HFFc6 (cell line): ENCODE measurements at regions not wholly inside any gene's neighbourhood (a gene's known extent, or its start where the extent isn't known, plus 50 kb on each side); places are given as distances from the start of the nearest gene placed in this dataset.

Experiments
- DNase-seq: peaks from one replicate; pipeline ENCODE4 v3.0.0-alpha.2; 2018
- H3K27ac Mint-ChIP-seq: 2 replicates; pipeline ENCODE4 v1.8.0; 2020; ENCODE audit warnings: mild to moderate bottlenecking, mixed read lengths
- H3K27me3 Mint-ChIP-seq: 2 replicates; pipeline ENCODE4 v1.8.0; 2021; ENCODE audit warnings: mild to moderate bottlenecking, moderate library complexity, mixed read lengths; ENCODE audit not compliant: insufficient read depth
- H3K36me3 Mint-ChIP-seq: 2 replicates; pipeline ENCODE4 v1.8.0; 2021; ENCODE audit warnings: low read depth, mixed read lengths
- H3K4me1 Mint-ChIP-seq: 2 replicates; pipeline ENCODE4 v1.8.0; 2020; ENCODE audit warnings: low read depth, mixed read lengths
- H3K4me3 Mint-ChIP-seq: 2 replicates; pipeline ENCODE4 v1.8.0; 2020; ENCODE audit warnings: mild to moderate bottlenecking, moderate library complexity, mixed read lengths
- H3K9me3 Mint-ChIP-seq: 2 replicates; pipeline ENCODE4 v1.8.0; 2020; ENCODE audit warnings: mild to moderate bottlenecking, mixed read lengths
- CTCF ChIP-seq: fragments of 200-600 bp; sonication (generic); IDR thresholded peaks from 2 replicates; pipeline ENCODE4 v1.5.0; 2021; ENCODE audit warnings: antibody characterized with exemption, mild to moderate bottlenecking

GRCh38 chr2:10183146-10183675, 60.7 kb downstream of the RRM2 start:
- Mint-ChIP-seq H3K27ac (no peak overlapping the region), H3K4me3 (no peak overlapping the region), H3K36me3 (no peaks in the 10 kb centered on the region), H3K9me3 (no peaks in the 10 kb centered on the region), H3K4me1 (peaks cover 6% of the 10 kb centered on the region; the same call in 1 of the 2 replicates), H3K27me3 (no peaks in the 10 kb centered on the region; the same call in 1 of the 2 replicates)
- TF ChIP-seq CTCF = no peak
- no peak for DNase-seq

GRCh38 chr2:10184421-10184820, 61.9 kb downstream of the RRM2 start:
- Mint-ChIP-seq H3K9me3 (no peaks in the 10 kb centered on the region), H3K4me3 (no peak overlapping the region), H3K4me1 (peaks cover 6% of the 10 kb centered on the region; the same call in 1 of the 2 replicates), H3K36me3 (no peaks in the 10 kb centered on the region), H3K27me3 (no peaks in the 10 kb centered on the region; the same call in 1 of the 2 replicates), H3K27ac (no peak overlapping the region)
- no peak for DNase-seq
- no peak for TF ChIP-seq CTCF

- Mint-ChIP-seq H3K9me3 (no peaks in the 10 kb centered on the region), H3K4me1 (peaks cover 6% of the 10 kb centered on the region; the same call in 1 of the 2 replicates), H3K27ac (no peak overlapping the region), H3K4me3 (no peak overlapping the region), H3K27me3 (no peaks in the 10 kb centered on the region; the same call in 1 of the 2 replicates), H3K36me3 (no peaks in the 10 kb centered on the region)
- no peak for TF ChIP-seq CTCF
- DNase-seq = no peak
These were observed 62.5 kb downstream of the RRM2 start for GRCh38 chr2:10185046-10185445.

GRCh38 chr2:10185755-10186154, 63.2 kb downstream of the RRM2 start:
- DNase-seq = no peak
- no peak for TF ChIP-seq CTCF
- H3K36me3 Mint-ChIP-seq = no peaks in the 10 kb centered on the region; the same call in 1 of the 2 replicates
- no peaks in the 10 kb centered on the region; the same call in 1 of the 2 replicates for H3K27me3 Mint-ChIP-seq
- H3K4me3 Mint-ChIP-seq = no peak overlapping the region
- no peaks in the 10 kb centered on the region for H3K9me3 Mint-ChIP-seq
- peaks cover 6% of the 10 kb centered on the region; the same call in 1 of the 2 replicates for H3K4me1 Mint-ChIP-seq
- H3K27ac Mint-ChIP-seq = no peak overlapping the region

GRCh38 chr2:10186868-10187535, 64.5 kb downstream of the RRM2 start:
- Mint-ChIP-seq H3K27me3 (no peaks in the 10 kb centered on the region; the same call in 1 of the 2 replicates), H3K9me3 (no peaks in the 10 kb centered on the region), H3K4me3 (no peak overlapping the region), H3K36me3 (no peaks in the 10 kb centered on the region; the same call in 1 of the 2 replicates), H3K4me1 (peaks cover 6% of the 10 kb centered on the region; the same call in 1 of the 2 replicates), H3K27ac (no peak overlapping the region)
- DNase-seq = no peak
- TF ChIP-seq CTCF = no peak
